ENCODE measurements at regions not wholly inside any gene's neighbourhood (a gene's known extent, or its start where the extent isn't known, plus 50 kb on each side); places are given as distances from the start of the nearest gene placed in this dataset.

GRCh38 chr18:77750006-77750405 is 500.4 kb downstream of the GALR1 start:
- no peak for DNase-seq (ENCODE audit: low read depth in 2 of 2)

GRCh38 chr18:77754475-77755044 is 504.9 kb downstream of the GALR1 start:
- DNase-seq (ENCODE audit: low read depth in 2 of 2), result no peak

DNA sequence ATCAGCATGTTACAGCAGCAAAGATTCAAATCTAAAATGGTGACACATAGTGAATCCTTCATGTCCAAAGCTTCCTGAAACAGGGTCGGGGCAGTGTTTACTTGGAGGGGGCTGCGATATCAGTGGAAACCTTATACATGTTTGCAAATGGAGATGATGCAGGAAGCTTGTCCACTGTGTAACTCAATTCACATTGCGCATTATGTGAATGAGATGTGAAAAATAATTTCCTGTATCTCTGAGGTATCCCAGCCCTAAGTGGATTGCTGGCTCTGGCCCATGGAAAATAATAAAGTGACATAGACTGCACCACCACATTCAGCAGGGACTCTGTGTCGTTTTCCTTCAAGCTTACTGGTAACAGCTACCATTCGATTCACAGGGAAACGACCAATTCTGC is 505.5 kb downstream of the GALR1 start:
- DNase-seq (ENCODE audit: low read depth in 2 of 2), result no peak

- DNase-seq (ENCODE audit: low read depth in 2 of 2), result no peak
These were observed 511.7 kb downstream of the GALR1 start for GRCh38 chr18:77761332-77761731.

DNA sequence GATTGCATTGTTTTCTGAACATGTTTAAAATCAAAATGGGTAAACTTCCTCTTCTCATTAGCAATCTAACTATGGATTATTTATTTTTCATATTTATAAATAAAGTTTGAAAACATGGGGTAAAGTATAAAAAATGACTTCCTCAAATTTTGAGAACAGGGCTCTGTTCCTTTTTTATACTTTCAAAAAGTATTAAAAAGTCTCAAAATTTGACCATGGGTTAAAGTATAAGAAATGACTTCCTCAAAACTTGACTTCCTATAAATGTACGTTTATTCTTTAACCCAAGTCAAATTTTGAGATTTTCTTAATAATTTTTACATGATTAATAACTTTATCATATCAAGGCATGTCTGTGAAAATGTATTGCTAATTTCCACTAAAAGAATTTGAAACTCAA is 512.4 kb downstream of the GALR1 start:
- DNase-seq (ENCODE audit: low read depth in 2 of 2), result no peak

DNA sequence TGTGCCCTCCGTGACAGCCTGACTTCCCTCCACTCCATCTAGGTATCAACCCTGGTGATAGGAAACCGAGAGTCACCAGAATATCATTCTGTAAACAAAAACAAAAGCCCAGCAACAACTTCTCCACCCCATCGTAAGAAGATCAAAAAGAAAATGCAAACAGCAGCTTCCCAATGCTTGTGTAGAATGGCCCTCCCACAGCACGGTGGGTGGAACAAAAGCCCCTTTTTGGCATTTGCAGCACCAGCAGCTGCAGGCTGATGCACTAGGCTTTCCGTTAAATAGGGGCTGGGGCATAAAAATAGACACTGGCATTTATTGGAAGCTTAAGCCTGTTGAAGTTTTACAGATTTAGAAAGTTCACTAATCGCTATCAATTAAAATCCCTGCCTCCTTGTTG is 513.0 kb downstream of the GALR1 start:
- DNase-seq (ENCODE audit: low read depth in 2 of 2), result no peak

DNA sequence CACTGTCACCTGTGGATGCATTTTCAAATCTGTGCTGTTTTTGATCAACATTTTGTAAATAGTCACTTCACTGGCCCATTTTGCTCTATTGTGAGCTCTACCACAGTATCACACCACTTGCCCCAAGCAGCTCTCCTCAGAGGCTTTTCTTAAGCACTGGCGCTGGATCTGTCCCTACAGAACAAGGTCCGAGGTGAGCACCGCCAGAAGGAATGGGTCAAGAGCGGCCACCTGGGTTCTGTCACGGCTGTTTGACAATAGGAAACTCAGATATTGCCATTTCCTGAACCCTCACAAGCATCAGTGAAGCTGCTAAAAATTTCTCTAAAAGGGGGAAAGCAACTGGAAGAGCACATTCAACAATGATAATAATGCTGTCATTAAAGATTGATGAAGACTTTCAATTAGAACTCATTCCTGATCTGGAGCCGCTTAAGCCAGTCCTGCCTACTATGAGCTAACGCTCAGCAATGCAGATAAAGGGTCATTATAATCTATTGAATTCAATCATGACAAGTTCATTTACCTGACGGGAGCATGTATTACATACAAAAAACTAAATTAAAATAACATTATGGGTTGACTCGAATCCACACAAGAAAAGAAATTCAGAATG is 514.0 kb downstream of the GALR1 start:
- DNase-seq (ENCODE audit: low read depth in 2 of 2), result no peak

- DNase-seq (ENCODE audit: low read depth in 2 of 2), result no peak
These were observed 515.8 kb downstream of the GALR1 start for GRCh38 chr18:77765468-77765867.

GRCh38 chr18:77766421-77766820 is 516.8 kb downstream of the GALR1 start:
- no peak for DNase-seq (ENCODE audit: low read depth in 2 of 2)

GRCh38 chr18:77772177-77772576 is 522.5 kb downstream of the GALR1 start:
- DNase-seq (ENCODE audit: low read depth in 2 of 2), result no peak

- DNase-seq (ENCODE audit: low read depth in 2 of 2), result no peak
These were observed 526.5 kb downstream of the GALR1 start for GRCh38 chr18:77776104-77776503.

- DNase-seq (ENCODE audit: low read depth in 2 of 2), result no peak
These were observed 527.5 kb downstream of the GALR1 start for GRCh38 chr18:77777163-77777562.

DNA sequence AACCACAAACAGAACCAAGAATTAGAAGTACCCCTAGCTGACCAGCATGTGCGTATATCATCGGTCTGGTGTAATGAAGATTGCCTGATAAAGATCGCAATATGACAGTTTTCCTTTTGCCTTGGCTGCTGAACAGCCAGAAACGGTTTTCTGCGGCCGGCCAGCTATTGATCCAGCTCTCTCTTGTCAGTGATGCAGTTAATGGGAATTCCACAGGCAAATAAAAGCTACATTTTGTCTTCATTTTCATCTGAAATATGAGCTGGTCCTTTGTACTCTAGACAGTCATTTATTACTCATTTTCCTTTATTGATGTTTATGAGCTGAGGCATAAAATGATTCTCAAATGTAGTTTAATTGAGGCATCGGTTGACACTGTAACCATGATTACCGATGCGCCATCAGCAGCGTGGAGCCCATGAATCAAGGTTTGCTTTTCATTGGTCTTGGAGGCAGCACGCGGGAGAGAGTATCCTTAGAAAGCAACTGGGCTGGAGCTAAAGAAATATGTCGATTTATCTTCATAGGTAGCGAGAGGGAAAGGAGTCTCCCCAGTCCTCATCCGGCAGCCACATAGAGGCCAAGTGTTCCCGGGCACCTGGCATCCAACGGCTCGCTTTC is 535.2 kb downstream of the GALR1 start:
- DNase-seq (ENCODE audit: low read depth in 2 of 2), result no peak

- DNase-seq (ENCODE audit: low read depth in 2 of 2), result no peak
These were observed 535.8 kb downstream of the GALR1 start for GRCh38 chr18:77785415-77785975.

DNA sequence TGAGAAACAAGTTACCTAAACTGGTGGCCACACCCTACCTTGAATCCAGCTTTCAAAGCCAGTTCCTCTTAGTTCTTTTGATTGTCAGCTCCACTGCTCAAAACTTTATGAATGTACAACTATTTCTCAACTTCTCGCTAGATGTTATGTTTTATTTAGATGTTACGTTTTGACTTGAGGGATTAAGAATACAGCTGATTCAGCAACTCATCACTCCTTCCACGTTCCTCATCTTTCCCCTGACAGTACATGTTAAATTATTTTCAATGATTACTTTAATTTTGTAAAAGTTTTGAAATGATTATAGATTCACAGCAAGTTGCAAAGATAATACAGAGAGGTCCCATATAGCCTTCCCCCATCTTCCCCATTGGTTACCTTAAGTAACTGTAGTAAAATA is 553.4 kb downstream of the GALR1 start:
- no peak for DNase-seq (ENCODE audit: low read depth in 2 of 2)

- DNase-seq (ENCODE audit: low read depth in 2 of 2), result no peak
These were observed 554.7 kb downstream of the GALR1 start for GRCh38 chr18:77804382-77804781.

DNA sequence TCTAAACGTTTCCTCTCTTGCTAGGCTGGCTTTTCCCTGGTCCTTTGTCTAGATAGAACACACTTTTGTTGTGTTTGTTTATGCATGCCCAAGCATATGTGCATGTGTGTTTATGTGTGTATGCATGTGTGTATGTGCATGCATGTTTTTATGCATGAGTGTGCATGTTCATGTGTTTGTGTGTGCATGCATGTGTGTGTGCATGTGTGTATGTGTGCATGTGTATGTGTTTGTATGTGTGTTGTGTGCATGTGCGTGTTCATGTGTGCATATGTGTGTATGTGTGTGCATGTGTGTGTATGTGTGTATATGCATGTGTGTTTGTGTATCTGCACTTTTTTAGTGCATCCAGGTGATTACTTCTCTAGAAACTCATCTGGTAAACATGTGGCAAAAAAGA is 558.0 kb downstream of the GALR1 start:
- DNase-seq (ENCODE audit: low read depth in 2 of 2), result no peak

DNA sequence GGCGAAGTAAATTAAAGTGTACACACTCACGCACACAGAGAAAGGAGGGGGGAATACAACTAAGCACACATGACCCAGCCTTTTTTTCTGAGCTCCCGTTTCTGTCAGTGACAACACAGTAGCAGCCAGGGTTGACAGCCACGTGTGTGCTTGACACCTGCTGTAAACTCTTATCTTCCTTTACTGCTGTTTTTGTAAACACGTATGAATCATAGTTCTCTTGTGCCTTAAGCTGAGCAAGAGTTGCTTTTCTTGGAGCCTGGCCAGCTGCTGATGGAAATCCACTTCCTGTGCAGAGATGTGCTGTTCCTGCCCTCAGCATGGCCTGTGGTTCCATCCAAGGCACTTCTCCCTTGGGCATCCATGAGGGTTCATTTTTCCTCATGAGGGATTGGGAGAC is 561.9 kb downstream of the GALR1 start:
- no peak for DNase-seq (ENCODE audit: low read depth in 2 of 2)

- no peak for DNase-seq (ENCODE audit: low read depth in 2 of 2)
These were observed 566.2 kb downstream of the GALR1 start for GRCh38 chr18:77815666-77816338.

DNA sequence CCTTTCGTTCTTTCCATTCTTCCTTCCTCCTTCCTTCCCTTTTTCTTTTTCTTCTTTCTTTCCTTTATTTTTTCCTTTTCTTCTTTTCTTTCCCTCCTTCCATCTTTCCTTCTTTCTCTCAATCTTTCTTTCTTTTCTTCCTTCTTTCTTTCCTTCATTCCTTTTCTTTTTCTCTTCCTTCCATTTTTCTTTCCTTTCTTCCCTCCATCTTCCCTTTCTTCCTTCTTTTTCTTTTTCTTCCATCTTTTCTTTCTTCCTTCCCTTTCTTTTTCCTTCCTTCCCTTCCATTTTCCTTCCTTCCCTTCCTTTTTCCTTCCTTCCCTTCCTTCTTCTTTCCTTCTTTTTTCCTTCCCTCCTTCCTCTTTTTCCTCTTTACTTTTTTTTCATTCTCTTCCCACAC is 568.7 kb downstream of the GALR1 start:
- DNase-seq (ENCODE audit: low read depth in 2 of 2), result no peak

DNA sequence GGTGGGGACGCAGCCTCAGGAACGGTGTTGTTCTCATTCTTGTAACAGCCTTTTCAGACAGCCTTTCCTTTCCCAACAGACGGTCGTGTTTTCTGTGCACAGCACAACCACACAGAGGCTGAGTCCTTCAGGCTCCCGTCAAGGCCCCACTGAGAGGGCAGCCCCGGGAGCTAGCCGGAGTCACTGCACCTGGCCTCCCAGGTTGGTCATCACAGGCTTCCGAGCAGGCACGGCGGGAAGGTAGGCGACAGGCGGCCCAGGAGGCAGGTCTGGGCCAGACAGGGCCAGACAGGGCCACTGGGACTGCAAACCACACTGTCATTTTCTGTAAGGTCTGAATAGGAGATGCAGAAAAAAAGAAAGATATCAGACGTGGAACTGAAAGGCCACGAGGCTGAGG is 570.8 kb downstream of the GALR1 start:
- DNase-seq (ENCODE audit: low read depth in 2 of 2), result no peak

GRCh38 chr18:77821892-77822291 is 572.2 kb downstream of the GALR1 start:
- no peak for DNase-seq (ENCODE audit: low read depth in 2 of 2)

GRCh38 chr18:77822632-77823031 is 573.0 kb downstream of the GALR1 start:
- no peak for DNase-seq (ENCODE audit: low read depth in 2 of 2)

Measured in stimulated activated CD8-positive, alpha-beta memory T cell treated with anti-CD3 and anti-CD28 coated beads, Interleukin-2, amount 100 ng/mL, for 48 hours (primary cell).